OCI-LY1 (cell line): ENCODE measurements at regions not wholly inside any gene's neighbourhood (a gene's known extent, or its start where the extent isn't known, plus 50 kb on each side); places are given as distances from the start of the nearest gene placed in this dataset.

Source experiments
- H2AFZ ChIP-seq: fragments of 200-600 bp; sonication (generic), shearing (Covaris generic); 2 replicates; pipeline ENCODE4 v1.6.0; 2014; ENCODE audit warnings: antibody characterized with exemption, mild to moderate bottlenecking, low read length
- H3F3A ChIP-seq: fragments of 200-600 bp; sonication (generic), shearing (Covaris generic); 2 replicates; pipeline ENCODE4 v1.6.0; 2014; ENCODE audit warnings: mild to moderate bottlenecking, antibody characterized with exemption, low read length, moderate library complexity; ENCODE audit not compliant: insufficient read depth
- H3K27ac ChIP-seq: fragments of 200-600 bp; sonication (generic); 2 replicates; pipeline ENCODE4 v1.5.1; 2014; ENCODE audit warnings: low read length, mixed run types, mild to moderate bottlenecking, low read depth; ENCODE audit not compliant: poor library complexity, severe bottlenecking
- H3K27me3 ChIP-seq: fragments of 200-600 bp; sonication (generic); 2 replicates; pipeline ENCODE4 v1.6.0; 2014; ENCODE audit warnings: antibody characterized with exemption, mild to moderate bottlenecking, low read length, moderate library complexity; ENCODE audit not compliant: insufficient read depth
- H3K36me3 ChIP-seq: fragments of 200-600 bp; sonication (generic); 2 replicates; pipeline ENCODE4 v1.6.1; 2014; ENCODE audit warnings: mild to moderate bottlenecking, antibody characterized with exemption, low read length, moderate library complexity, mixed read lengths; ENCODE audit not compliant: insufficient read depth
- H3K4me1 ChIP-seq: fragments of 200-600 bp; sonication (generic); 2 replicates; pipeline ENCODE4 v1.5.1; 2014; ENCODE audit warnings: mild to moderate bottlenecking, low read length, moderate library complexity; ENCODE audit not compliant: insufficient read depth, severe bottlenecking
- H3K4me2 ChIP-seq: fragments of 200-600 bp; sonication (generic), shearing (Covaris generic); 2 replicates; pipeline ENCODE4 v1.6.1; 2014; ENCODE audit warnings: low read length
- H3K4me3 ChIP-seq: fragments of 200-600 bp; sonication (generic); 2 replicates; pipeline ENCODE4 v1.5.1; 2014; ENCODE audit warnings: low read length, low read depth, mild to moderate bottlenecking, mixed read lengths; ENCODE audit not compliant: poor library complexity, severe bottlenecking
- H3K79me2 ChIP-seq: fragments of 200-600 bp; shearing (Covaris generic); 2 replicates; pipeline ENCODE4 v1.6.1; 2016; ENCODE audit warnings: mixed run types, low read length, mixed read lengths; ENCODE audit not compliant: insufficient read depth
- H3K9ac ChIP-seq: fragments of 200-600 bp; sonication (generic), shearing (Covaris generic); 2 replicates; pipeline ENCODE4 v1.6.1; 2014; ENCODE audit warnings: mild to moderate bottlenecking, low read length, mixed read lengths
- H3K9me2 ChIP-seq: fragments of 200-600 bp; sonication (generic), shearing (Covaris generic); 2 replicates; pipeline ENCODE4 v1.6.1; 2014; ENCODE audit warnings: low read depth, mild to moderate bottlenecking, low read length, mixed read lengths
- H3K9me3 ChIP-seq: fragments of 200-600 bp; shearing (Covaris generic); 2 replicates; pipeline ENCODE4 v1.6.1; 2014; ENCODE audit warnings: low read length, mixed read lengths
- H4K20me1 ChIP-seq: fragments of 200-600 bp; sonication (generic), shearing (Covaris generic); 2 replicates; pipeline ENCODE4 v1.6.0; 2016; ENCODE audit warnings: mild to moderate bottlenecking, low read length; ENCODE audit not compliant: insufficient read depth
- CTCF ChIP-seq: fragments of 200-600 bp; sonication (generic), shearing (Covaris generic); IDR thresholded peaks from 2 replicates; pipeline ENCODE4 v1.5.1; 2017; ENCODE audit warnings: mild to moderate bottlenecking, antibody characterized with exemption, low read length, moderate library complexity, mixed read lengths
- EZH2 ChIP-seq: fragments of 200-600 bp; sonication (generic), shearing (Covaris generic); IDR thresholded peaks from 2 replicates; pipeline ENCODE4 v1.8.0; 2017; ENCODE audit warnings: borderline replicate concordance, mixed run types, mild to moderate bottlenecking, antibody characterized with exemption, low read length, moderate library complexity, mixed read lengths

GRCh38 chr1:232291681-232292080 lies 338.3 kb downstream of the SIPA1L2 start:
- no peaks in the 10 kb centered on the region for H3K27me3 ChIP-seq
- H3K79me2 ChIP-seq = no peaks in the 10 kb centered on the region
- H3K9me3 ChIP-seq = no peaks in the 10 kb centered on the region
- H4K20me1 ChIP-seq = no peaks in the 10 kb centered on the region
- no peak overlapping the region for H3K4me3 ChIP-seq
- H2AFZ ChIP-seq = no peak overlapping the region
- H3K4me1 ChIP-seq = no peaks in the 10 kb centered on the region
- no peaks in the 10 kb centered on the region for H3K9me2 ChIP-seq
- no peak overlapping the region for H3K9ac ChIP-seq
- TF ChIP-seq EZH2 (no peak), CTCF (no peak)
- H3K36me3 ChIP-seq = no peaks in the 10 kb centered on the region
- no peaks in the 10 kb centered on the region for H3F3A ChIP-seq
- H3K27ac ChIP-seq = no peak overlapping the region
- no peak overlapping the region for H3K4me2 ChIP-seq

- no peak overlapping the region for H3K9ac ChIP-seq
These were observed 338.7 kb downstream of the SIPA1L2 start for GRCh38 chr1:232291261-232291660.

DNA sequence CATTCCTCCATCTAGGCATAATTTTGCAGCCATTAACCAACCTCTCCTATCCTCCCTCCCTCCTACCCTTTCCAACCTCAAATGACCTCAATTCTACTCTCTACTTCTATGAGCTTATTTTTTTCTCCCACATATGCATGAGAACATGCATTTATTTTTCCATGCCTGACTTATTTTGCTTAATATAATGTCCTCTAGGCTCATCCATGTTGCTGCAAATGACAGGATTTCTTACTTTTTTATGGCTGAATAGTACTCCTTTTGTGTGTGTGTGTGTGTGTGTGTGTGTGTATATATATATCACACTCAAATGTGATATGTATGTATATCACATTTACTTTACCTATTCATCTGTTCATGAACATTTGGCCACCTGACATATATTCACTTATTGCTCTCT lies 339.4 kb downstream of the SIPA1L2 start:
- Histone ChIP-seq H3K9ac (no peak overlapping the region), H3K27me3 (no peaks in the 10 kb centered on the region)
- TF ChIP-seq CTCF (no peak), EZH2 (no peak)

More at GRCh38 chr1:232291261-232291660, 338.7 kb downstream of the SIPA1L2 start:
- H3F3A ChIP-seq = no peaks in the 10 kb centered on the region
- H4K20me1 ChIP-seq = no peaks in the 10 kb centered on the region
- H3K27me3 ChIP-seq = no peaks in the 10 kb centered on the region
- H3K4me2 ChIP-seq = no peak overlapping the region
- H3K36me3 ChIP-seq = no peaks in the 10 kb centered on the region
- no peaks in the 10 kb centered on the region for H3K9me2 ChIP-seq
- no peaks in the 10 kb centered on the region for H3K4me1 ChIP-seq
- no peaks in the 10 kb centered on the region for H3K9me3 ChIP-seq
- H3K4me3 ChIP-seq = no peak overlapping the region
- no peak overlapping the region for H3K27ac ChIP-seq
- no peak for TF ChIP-seq EZH2
- TF ChIP-seq CTCF = no peak
- no peaks in the 10 kb centered on the region for H3K79me2 ChIP-seq
- H2AFZ ChIP-seq = no peak overlapping the region

More for the DNA sequence above, 339.4 kb downstream of the SIPA1L2 start:
- Histone ChIP-seq H3K4me1 (no peaks in the 10 kb centered on the region), H3K36me3 (no peaks in the 10 kb centered on the region), H3K79me2 (no peaks in the 10 kb centered on the region), H3K27ac (no peak overlapping the region), H3K4me2 (no peak overlapping the region), H3K4me3 (no peak overlapping the region), H3F3A (no peaks in the 10 kb centered on the region), H2AFZ (no peak overlapping the region), H3K9me2 (no peaks in the 10 kb centered on the region), H4K20me1 (no peaks in the 10 kb centered on the region), H3K9me3 (no peaks in the 10 kb centered on the region)
